Kidney epithelial cell (primary cell): ENCODE measurements at regions not wholly inside any gene's neighbourhood (a gene's known extent, or its start where the extent isn't known, plus 50 kb on each side); places are given as distances from the start of the nearest gene placed in this dataset.

Experiments
- DNase-seq: peaks from one replicate; pipeline ENCODE4 v3.0.0-alpha.2; 2010; ENCODE audit warnings: low read depth
- H3K27me3 ChIP-seq: 2 replicates; pipeline ENCODE4 v1.6.0; 2011; ENCODE audit warnings: low read length; ENCODE audit not compliant: control insufficient read depth, insufficient read depth
- H3K36me3 ChIP-seq: 2 replicates; pipeline ENCODE4 v1.5.1; 2011; ENCODE audit warnings: low read length; ENCODE audit not compliant: control insufficient read depth, insufficient read depth
- H3K4me3 ChIP-seq: 2 replicates; pipeline ENCODE4 v1.5.1; 2011; ENCODE audit warnings: low read depth, mild to moderate bottlenecking, control low read depth, low read length
- TF ChIP-seq, protein P1 (sequence below): IDR thresholded peaks from 2 replicates; pipeline ENCODE4 v1.5.1; 2011; ENCODE audit warnings: mild to moderate bottlenecking, moderate library complexity, low read length, control low read depth, inconsistent platforms; ENCODE audit not compliant: insufficient read depth, poor library complexity, severe bottlenecking

DNA sequence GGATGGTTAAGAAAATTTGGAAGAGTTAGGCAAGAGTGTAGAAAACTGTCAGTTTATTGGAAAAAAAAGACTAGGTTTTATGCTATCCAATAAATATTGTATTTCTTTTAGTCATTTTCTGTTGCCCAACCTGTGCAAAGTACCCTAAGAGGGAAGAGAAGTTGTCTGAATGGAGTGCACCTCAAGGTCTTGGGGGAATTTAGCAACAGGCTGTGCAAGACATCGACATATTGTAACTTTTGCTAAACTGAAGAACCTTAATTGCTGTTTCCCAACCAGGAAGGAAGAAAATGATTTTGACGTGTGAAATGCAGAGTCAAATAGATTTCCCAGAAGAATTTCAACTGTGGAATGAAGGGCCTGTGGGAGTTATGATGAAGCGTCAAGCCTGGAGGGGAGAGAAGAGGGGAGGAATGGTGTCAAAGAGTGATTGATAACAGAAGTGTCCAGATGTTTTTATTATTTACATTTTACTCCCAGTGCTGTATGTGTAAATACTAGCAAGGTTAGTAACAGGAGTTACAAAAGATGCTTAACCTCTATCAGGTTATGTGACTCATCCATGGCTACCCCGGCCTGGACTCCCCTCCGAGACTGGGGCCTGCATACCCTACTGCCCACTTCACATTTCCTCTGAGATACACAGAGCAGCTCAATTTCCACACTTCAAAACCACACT lies 246.8 kb downstream of the MYLK4 start:
- TF ChIP-seq, protein P1, sequence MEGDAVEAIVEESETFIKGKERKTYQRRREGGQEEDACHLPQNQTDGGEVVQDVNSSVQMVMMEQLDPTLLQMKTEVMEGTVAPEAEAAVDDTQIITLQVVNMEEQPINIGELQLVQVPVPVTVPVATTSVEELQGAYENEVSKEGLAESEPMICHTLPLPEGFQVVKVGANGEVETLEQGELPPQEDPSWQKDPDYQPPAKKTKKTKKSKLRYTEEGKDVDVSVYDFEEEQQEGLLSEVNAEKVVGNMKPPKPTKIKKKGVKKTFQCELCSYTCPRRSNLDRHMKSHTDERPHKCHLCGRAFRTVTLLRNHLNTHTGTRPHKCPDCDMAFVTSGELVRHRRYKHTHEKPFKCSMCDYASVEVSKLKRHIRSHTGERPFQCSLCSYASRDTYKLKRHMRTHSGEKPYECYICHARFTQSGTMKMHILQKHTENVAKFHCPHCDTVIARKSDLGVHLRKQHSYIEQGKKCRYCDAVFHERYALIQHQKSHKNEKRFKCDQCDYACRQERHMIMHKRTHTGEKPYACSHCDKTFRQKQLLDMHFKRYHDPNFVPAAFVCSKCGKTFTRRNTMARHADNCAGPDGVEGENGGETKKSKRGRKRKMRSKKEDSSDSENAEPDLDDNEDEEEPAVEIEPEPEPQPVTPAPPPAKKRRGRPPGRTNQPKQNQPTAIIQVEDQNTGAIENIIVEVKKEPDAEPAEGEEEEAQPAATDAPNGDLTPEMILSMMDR, result no peak
- Histone ChIP-seq H3K27me3 (no peaks in the 10 kb centered on the region), H3K36me3 (no peaks in the 10 kb centered on the region), H3K4me3 (no peak overlapping the region)
- peak; percentile 14 for DNase-seq

DNA sequence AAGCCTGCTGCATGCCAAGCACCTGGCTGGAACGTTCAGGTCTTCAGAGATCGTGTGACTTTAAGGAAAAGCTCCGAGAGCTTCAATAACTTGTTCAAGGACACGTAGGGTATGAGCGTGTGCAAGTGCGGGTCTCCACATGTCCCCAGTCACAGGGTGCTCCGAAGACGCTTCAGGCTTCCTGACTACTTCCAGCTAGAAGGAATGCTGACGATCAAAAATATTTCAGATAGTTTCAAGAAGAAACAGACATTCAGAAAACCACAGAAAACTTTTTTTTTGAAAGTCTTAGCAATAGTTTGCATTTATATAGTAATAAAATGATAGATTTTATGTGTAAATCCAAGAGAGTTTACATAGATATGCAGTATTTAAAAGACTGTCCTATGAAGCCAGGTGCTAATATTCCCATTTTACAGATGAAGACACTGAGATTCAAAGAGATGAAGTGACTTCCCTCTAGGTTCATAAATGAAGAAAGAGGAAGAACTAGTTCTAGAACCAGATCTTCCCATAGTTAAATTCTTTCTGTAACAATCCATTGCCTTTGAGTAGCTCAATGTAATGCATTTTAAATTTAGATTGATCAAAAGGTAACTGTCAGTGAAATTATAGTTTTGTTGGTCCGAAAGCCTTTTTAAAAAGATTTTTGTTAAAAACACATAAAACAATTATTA lies 247.6 kb downstream of the MYLK4 start:
- Histone ChIP-seq H3K36me3 (no peaks in the 10 kb centered on the region), H3K27me3 (no peaks in the 10 kb centered on the region), H3K4me3 (no peak overlapping the region)
- TF ChIP-seq, protein P1, result no peak
- DNase-seq, result no peak

- Histone ChIP-seq H3K4me3 (no peak overlapping the region), H3K36me3 (no peaks in the 10 kb centered on the region), H3K27me3 (no peaks in the 10 kb centered on the region)
- DNase-seq, result no peak
- TF ChIP-seq, protein P1, result no peak
Observed at GRCh38 chr6:2502096-2502997, 248.4 kb downstream of the MYLK4 start.

- no peaks in the 10 kb centered on the region for H3K27me3 ChIP-seq
- DNase-seq, result peak; percentile 76
- H3K36me3 ChIP-seq, result no peaks in the 10 kb centered on the region
- H3K4me3 ChIP-seq, result no peak overlapping the region
- TF ChIP-seq, protein P1, result no peak
Observed at GRCh38 chr6:2497922-2498623, 252.6 kb downstream of the MYLK4 start.

- Histone ChIP-seq H3K27me3 (no peaks in the 10 kb centered on the region), H3K4me3 (no peak overlapping the region), H3K36me3 (no peaks in the 10 kb centered on the region)
- TF ChIP-seq, protein P1, result no peak
- DNase-seq, result no peak
Observed at GRCh38 chr6:2496291-2496690, 250.9 kb upstream of the GMDS start.
